Panc1 (cell line): ENCODE measurements at regions not wholly inside any gene's neighbourhood (a gene's known extent, or its start where the extent isn't known, plus 50 kb on each side); places are given as distances from the start of the nearest gene placed in this dataset.

Experiments
- CTCF ChIP-seq: fragments of 450-650 bp; IDR thresholded peaks from 2 replicates; pipeline ENCODE4 v1.5.1; 2017; ENCODE audit warnings: mild to moderate bottlenecking
- POLR2AphosphoS5 ChIP-seq: IDR thresholded peaks from 2 replicates; pipeline ENCODE4 v1.6.1; 2012; ENCODE audit warnings: mild to moderate bottlenecking, low read depth, low read length, moderate library complexity
- REST ChIP-seq, 2 experiments: IDR thresholded peaks; 2 replicates each; pipeline ENCODE4 v1.6.1; 2011 to 2012; ENCODE audit warnings: low read depth in 2 of 2, control low read depth in 1 of 2, low read length in 1 of 2, mild to moderate bottlenecking in 1 of 2, moderate library complexity in 1 of 2; ENCODE audit not compliant: insufficient read depth in 1 of 2
- SIN3A ChIP-seq: IDR thresholded peaks from 2 replicates; pipeline ENCODE4 v1.6.1; 2012; ENCODE audit warnings: low read depth, mild to moderate bottlenecking, low read length, moderate library complexity, borderline replicate concordance; ENCODE audit not compliant: insufficient read depth

GRCh38 chr1:58231204-58231603 is 315.3 kb downstream of the OMA1 start:
- TF ChIP-seq CTCF (no peak), POLR2AphosphoS5 (no peak), REST (IDR thresholded peaks at IDR 0.05; ENCODE audit: insufficient read depth in 1 of 2, low read depth in 2 of 2, low read length in 1 of 2) (no peak), SIN3A (no peak)
